GM23338 (cell line): ENCODE measurements at regions not wholly inside any gene's neighbourhood (a gene's known extent, or its start where the extent isn't known, plus 50 kb on each side); places are given as distances from the start of the nearest gene placed in this dataset.

Experiments used
- CREB1 ChIP-seq: fragments of 250-450 bp; sonication (Bioruptor Pico); IDR thresholded peaks from 2 replicates; pipeline ENCODE4 v1.5.0; 2020; ENCODE audit warnings: low read depth, mild to moderate bottlenecking, moderate library complexity
- EZH2 ChIP-seq: fragments of 200-600 bp; sonication (generic); IDR thresholded peaks from one replicate; pipeline ENCODE4 v1.8.0; 2017; ENCODE audit warnings: antibody characterized with exemption, mild to moderate bottlenecking, low read depth; ENCODE audit not compliant: unreplicated experiment
- EZH2phosphoT487 ChIP-seq: fragments of 200-600 bp; sonication (generic); IDR thresholded peaks from one replicate; pipeline ENCODE4 v1.8.1; 2018; ENCODE audit warnings: antibody characterized with exemption; ENCODE audit not compliant: unreplicated experiment
- JUNB ChIP-seq: IDR thresholded peaks from one replicate; pipeline ENCODE4 v1.6.1; 2016; ENCODE audit warnings: antibody characterized with exemption; ENCODE audit not compliant: unreplicated experiment
- NANOG ChIP-seq: IDR thresholded peaks from 2 replicates; pipeline ENCODE4 v1.6.1; 2016; ENCODE audit warnings: antibody characterized with exemption, borderline replicate concordance
- POLR2AphosphoS5 ChIP-seq: IDR thresholded peaks from 2 replicates; pipeline ENCODE4 v1.6.1; 2016; ENCODE audit warnings: antibody characterized with exemption, low read depth
- STAT1 ChIP-seq: IDR thresholded peaks from one replicate; pipeline ENCODE4 v1.6.1; 2016; ENCODE audit warnings: antibody characterized with exemption; ENCODE audit not compliant: unreplicated experiment
- ZNF114 ChIP-seq: fragments of 250-450 bp; sonication (Bioruptor Pico); IDR thresholded peaks from 2 replicates; pipeline ENCODE4 v1.5.0; 2020; ENCODE audit warnings: mild to moderate bottlenecking, moderate library complexity
- ZNF331 ChIP-seq: fragments of 250-450 bp; sonication (Bioruptor Pico); IDR thresholded peaks from 2 replicates; pipeline ENCODE4 v1.5.0; 2020; ENCODE audit warnings: low read depth, mild to moderate bottlenecking, moderate library complexity
- TF ChIP-seq, protein P1 (sequence below), 2 experiments: fragments of 200-600 bp in 1 of 2; sonication (generic) in 1 of 2; conservative IDR thresholded peaks; 2 replicates each; pipeline versions ENCODE4 v1.5.1 to v1.6.1; 2016 to 2017; ENCODE audit warnings: antibody characterized with exemption in 2 of 2, low read depth in 2 of 2, mild to moderate bottlenecking in 2 of 2, moderate library complexity in 1 of 2
- TF ChIP-seq, protein P2 (sequence below): IDR thresholded peaks from one replicate; pipeline ENCODE4 v1.6.1; 2018; ENCODE audit warnings: antibody characterized with exemption; ENCODE audit not compliant: unreplicated experiment
- TF ChIP-seq, protein P3 (sequence below): IDR thresholded peaks from 2 replicates; pipeline ENCODE4 v1.6.1; 2016; ENCODE audit warnings: antibody characterized with exemption

DNA sequence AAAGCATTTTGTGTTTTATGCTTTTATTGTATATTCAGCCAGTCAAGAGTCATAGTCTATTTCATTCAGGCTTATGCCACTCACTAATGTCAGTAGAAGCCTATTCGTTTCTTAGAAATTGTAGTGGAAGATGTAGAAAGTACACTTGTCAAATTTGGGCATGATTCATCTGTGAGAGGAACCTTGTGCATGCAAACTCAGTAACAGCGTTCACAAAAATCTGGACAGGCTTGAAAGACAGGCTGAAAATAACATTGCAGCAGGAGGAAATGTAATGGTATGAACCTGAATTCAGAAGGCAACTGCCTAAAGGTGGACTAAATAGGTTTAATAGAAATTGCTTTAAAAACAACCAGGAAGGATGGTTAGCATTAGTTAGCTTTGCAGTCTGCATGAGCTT, 213.5 kb downstream of the CMPK2 start:
- TF ChIP-seq, protein P1, sequence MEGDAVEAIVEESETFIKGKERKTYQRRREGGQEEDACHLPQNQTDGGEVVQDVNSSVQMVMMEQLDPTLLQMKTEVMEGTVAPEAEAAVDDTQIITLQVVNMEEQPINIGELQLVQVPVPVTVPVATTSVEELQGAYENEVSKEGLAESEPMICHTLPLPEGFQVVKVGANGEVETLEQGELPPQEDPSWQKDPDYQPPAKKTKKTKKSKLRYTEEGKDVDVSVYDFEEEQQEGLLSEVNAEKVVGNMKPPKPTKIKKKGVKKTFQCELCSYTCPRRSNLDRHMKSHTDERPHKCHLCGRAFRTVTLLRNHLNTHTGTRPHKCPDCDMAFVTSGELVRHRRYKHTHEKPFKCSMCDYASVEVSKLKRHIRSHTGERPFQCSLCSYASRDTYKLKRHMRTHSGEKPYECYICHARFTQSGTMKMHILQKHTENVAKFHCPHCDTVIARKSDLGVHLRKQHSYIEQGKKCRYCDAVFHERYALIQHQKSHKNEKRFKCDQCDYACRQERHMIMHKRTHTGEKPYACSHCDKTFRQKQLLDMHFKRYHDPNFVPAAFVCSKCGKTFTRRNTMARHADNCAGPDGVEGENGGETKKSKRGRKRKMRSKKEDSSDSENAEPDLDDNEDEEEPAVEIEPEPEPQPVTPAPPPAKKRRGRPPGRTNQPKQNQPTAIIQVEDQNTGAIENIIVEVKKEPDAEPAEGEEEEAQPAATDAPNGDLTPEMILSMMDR (conservative IDR thresholded peaks at IDR 0.05; ENCODE audit: low read depth in 2 of 2): no peak
- no peak for TF ChIP-seq CREB1 (CRISPR knock-in tag)
- no peak for TF ChIP-seq EZH2phosphoT487
- TF ChIP-seq EZH2: no peak
- no peak for TF ChIP-seq POLR2AphosphoS5
- TF ChIP-seq, protein P2, sequence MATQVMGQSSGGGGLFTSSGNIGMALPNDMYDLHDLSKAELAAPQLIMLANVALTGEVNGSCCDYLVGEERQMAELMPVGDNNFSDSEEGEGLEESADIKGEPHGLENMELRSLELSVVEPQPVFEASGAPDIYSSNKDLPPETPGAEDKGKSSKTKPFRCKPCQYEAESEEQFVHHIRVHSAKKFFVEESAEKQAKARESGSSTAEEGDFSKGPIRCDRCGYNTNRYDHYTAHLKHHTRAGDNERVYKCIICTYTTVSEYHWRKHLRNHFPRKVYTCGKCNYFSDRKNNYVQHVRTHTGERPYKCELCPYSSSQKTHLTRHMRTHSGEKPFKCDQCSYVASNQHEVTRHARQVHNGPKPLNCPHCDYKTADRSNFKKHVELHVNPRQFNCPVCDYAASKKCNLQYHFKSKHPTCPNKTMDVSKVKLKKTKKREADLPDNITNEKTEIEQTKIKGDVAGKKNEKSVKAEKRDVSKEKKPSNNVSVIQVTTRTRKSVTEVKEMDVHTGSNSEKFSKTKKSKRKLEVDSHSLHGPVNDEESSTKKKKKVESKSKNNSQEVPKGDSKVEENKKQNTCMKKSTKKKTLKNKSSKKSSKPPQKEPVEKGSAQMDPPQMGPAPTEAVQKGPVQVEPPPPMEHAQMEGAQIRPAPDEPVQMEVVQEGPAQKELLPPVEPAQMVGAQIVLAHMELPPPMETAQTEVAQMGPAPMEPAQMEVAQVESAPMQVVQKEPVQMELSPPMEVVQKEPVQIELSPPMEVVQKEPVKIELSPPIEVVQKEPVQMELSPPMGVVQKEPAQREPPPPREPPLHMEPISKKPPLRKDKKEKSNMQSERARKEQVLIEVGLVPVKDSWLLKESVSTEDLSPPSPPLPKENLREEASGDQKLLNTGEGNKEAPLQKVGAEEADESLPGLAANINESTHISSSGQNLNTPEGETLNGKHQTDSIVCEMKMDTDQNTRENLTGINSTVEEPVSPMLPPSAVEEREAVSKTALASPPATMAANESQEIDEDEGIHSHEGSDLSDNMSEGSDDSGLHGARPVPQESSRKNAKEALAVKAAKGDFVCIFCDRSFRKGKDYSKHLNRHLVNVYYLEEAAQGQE: no peak
- TF ChIP-seq, protein P3, sequence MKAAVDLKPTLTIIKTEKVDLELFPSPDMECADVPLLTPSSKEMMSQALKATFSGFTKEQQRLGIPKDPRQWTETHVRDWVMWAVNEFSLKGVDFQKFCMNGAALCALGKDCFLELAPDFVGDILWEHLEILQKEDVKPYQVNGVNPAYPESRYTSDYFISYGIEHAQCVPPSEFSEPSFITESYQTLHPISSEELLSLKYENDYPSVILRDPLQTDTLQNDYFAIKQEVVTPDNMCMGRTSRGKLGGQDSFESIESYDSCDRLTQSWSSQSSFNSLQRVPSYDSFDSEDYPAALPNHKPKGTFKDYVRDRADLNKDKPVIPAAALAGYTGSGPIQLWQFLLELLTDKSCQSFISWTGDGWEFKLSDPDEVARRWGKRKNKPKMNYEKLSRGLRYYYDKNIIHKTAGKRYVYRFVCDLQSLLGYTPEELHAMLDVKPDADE: no peak
- no peak for TF ChIP-seq STAT1
- TF ChIP-seq JUNB: no peak
- TF ChIP-seq ZNF114 (CRISPR knock-in tag): no peak
- TF ChIP-seq ZNF331 (CRISPR knock-in tag): no peak
- no peak for TF ChIP-seq NANOG
